Left lung (tissue), 4 donors: ENCODE measurements at regions not wholly inside any gene's neighbourhood (a gene's known extent, or its start where the extent isn't known, plus 50 kb on each side); places are given as distances from the start of the nearest gene placed in this dataset.
"Not testable (repeated sequence)": the region's sequence is repeated elsewhere in the genome, so short reads cannot be mapped to it uniquely, and the experiment has no call there.

Source experiments
- ATAC-seq: fragments of 200-7000 bp; cut with Tn5 transposase; one replicate; pipeline ENCODE4 v1.9.1; 2020; ENCODE audit warnings: moderate library complexity
- DNase-seq, 4 donors: peaks; one replicate each; pipeline ENCODE4 v3.0.0-alpha.2; 2013 to 2020
- H3K27ac ChIP-seq, 2 donors: fragments of 200-600 bp; sonication (generic) in 1 of 2; one replicate each; pipeline versions ENCODE4 v1.5.0 to v1.8.0; 2020 to 2021
- H3K27me3 ChIP-seq, 2 donors: fragments of 200-600 bp; sonication (generic) in 1 of 2; one replicate each; pipeline versions ENCODE4 v1.5.0 to v1.8.0; 2020 to 2021
- H3K36me3 ChIP-seq, 2 donors: fragments of 200-600 bp; sonication (generic) in 1 of 2; one replicate each; pipeline versions ENCODE4 v1.5.0 to v1.8.0; 2020 to 2021
- H3K4me1 ChIP-seq, 2 donors: fragments of 200-600 bp; one replicate each; pipeline ENCODE4 v1.8.0; 2021
- H3K4me3 ChIP-seq, 2 donors: fragments of 200-600 bp; sonication (generic) in 1 of 2; one replicate each; pipeline versions ENCODE4 v1.5.0 to v1.8.0; 2020 to 2021; ENCODE audit warnings: mild to moderate bottlenecking in 1 of 2
- H3K9me3 ChIP-seq, 2 donors: fragments of 200-600 bp; sonication (generic) in 1 of 2; one replicate each; pipeline versions ENCODE4 v1.5.0 to v1.8.0; 2020 to 2021
- intact Hi-C, 2 donors: fragments of 100-400 bp; cut with DNase I; formaldehyde crosslinking; loops; one replicate each; pipeline versions ENCODE4 v1.11.2 to v1.14.2; 2022
- TF ChIP-seq, protein P1 (sequence below), 2 donors: fragments of 200-600 bp; sonication (generic) in 1 of 2; IDR thresholded peaks; one replicate each; pipeline versions ENCODE4 v1.5.0 to v1.8.0; 2021; ENCODE audit warnings: antibody characterized with exemption in 2 of 2
- donor health status: DM: no; HTN: yes; CAD: no.
- donor health status: DM: no; HTN: no; CAD: no.

DNA sequence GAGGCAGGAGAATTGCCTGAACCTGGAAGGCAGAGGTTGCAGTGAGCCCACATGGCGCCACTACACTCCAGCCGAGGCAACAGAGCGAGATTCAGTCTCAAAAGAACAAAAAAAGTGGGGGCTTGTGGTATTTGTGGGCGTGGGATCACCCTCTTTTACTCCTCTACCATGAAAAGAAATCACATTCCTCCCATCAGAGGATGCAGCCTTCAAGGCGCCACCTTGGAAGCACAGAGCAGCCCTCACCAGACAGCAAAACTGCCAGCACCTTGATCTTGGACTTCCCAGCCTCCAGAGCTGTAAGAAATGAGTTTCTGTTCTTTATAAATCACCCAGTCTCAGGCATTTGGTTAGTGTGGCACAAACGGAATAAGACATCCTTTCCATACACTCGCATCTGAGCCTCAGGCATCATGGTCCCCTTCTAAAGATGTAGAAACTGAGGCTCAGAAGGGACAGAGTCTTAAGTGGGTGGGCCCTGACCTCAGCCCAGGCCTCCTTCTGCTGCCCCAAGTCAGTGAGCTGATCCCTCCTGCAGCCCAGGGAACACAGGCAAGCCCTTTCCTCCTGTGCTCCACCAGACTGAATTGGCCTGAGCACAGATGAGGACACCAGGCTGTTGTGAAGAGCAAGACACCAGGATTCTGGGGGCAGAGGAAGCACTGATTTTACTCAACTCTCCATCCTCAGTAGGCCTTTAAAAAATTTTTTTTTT lies 201.7 kb upstream of the LINGO1 start:
- no peaks in the 10 kb centered on the region for H3K36me3 ChIP-seq
- ATAC-seq: no peak

DNA sequence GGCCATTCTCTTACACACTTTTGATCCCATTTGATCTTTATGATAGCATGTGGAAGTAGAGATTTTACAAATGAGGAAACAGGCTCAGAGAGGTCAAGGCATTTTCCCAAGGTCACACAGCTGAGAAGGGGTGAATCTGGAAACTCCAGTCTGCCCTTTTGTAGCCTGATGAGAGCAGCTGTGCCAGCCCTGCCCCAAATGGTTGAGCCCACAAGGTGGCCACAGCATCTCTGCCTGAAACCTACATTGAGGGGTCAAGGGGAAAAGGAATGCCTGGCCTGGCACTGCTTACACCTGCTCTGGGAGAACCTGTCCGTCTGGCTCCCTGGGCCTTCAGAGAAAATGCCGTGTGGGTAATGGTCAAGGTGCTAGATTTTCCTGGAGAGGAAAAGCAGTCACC lies 200.2 kb upstream of the LINGO1 start:
- Histone ChIP-seq H3K36me3 (no peaks in the 10 kb centered on the region), H3K4me3 (no peak overlapping the region), H3K27me3 (peaks cover 0 to 23% of the 10 kb centered on the region in 2 donors), H3K4me1 (no peaks in the 10 kb centered on the region), H3K27ac (no peak overlapping the region), H3K9me3 (no peaks in the 10 kb centered on the region)
- DNase-seq: no peak
- TF ChIP-seq, protein P1, sequence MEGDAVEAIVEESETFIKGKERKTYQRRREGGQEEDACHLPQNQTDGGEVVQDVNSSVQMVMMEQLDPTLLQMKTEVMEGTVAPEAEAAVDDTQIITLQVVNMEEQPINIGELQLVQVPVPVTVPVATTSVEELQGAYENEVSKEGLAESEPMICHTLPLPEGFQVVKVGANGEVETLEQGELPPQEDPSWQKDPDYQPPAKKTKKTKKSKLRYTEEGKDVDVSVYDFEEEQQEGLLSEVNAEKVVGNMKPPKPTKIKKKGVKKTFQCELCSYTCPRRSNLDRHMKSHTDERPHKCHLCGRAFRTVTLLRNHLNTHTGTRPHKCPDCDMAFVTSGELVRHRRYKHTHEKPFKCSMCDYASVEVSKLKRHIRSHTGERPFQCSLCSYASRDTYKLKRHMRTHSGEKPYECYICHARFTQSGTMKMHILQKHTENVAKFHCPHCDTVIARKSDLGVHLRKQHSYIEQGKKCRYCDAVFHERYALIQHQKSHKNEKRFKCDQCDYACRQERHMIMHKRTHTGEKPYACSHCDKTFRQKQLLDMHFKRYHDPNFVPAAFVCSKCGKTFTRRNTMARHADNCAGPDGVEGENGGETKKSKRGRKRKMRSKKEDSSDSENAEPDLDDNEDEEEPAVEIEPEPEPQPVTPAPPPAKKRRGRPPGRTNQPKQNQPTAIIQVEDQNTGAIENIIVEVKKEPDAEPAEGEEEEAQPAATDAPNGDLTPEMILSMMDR (IDR thresholded peaks at IDR 0.05): no peak
- intact Hi-C loops: no loop called here
- ATAC-seq: no peak

More for the DNA sequence above, 201.7 kb upstream of the LINGO1 start:
- DNase-seq: peak in 1 of 4 donors; percentile 14
- Histone ChIP-seq H3K9me3 (no peaks in the 10 kb centered on the region), H3K27ac (no peak overlapping the region), H3K4me3 (no peak overlapping the region), H3K4me1 (no peaks in the 10 kb centered on the region), H3K27me3 (peaks cover 0 to 32% of the 10 kb centered on the region in 2 donors)
- TF ChIP-seq, protein P1 (IDR thresholded peaks at IDR 0.05): no peak
- intact Hi-C loops: no loop called here

DNA sequence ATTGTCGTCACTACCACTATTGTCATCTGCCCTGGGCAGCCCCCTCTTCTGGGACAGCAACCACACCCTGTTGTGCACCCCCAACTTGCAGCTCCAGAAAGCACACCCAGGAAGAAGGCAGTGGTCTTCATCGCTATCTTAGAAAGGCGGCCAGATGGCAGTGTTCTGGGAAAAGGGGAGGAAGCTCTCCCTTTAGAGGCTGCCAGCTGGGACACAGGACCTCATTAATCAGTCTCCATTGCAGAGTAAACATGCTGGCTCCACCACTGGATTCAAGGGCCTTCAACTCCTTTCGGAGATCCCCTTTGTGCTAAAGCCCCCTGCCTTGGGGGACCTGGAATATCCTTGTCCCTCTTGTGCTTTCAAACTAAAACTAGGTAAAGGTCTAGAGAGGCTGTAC lies 199.3 kb upstream of the LINGO1 start:
- H3K4me1 ChIP-seq: no peaks in the 10 kb centered on the region
- no peaks in the 10 kb centered on the region for H3K9me3 ChIP-seq
- ATAC-seq (no peak), DNase-seq (peak in 2 of 4 donors; percentile 25 to 43)
- no peaks in the 10 kb centered on the region for H3K36me3 ChIP-seq
- TF ChIP-seq, protein P1 (IDR thresholded peaks at IDR 0.05): no peak
- intact Hi-C loops: no loop called here
- peaks cover 0 to 17% of the 10 kb centered on the region in 2 donors for H3K27me3 ChIP-seq
- H3K27ac ChIP-seq: no peak overlapping the region
- no peak overlapping the region for H3K4me3 ChIP-seq

DNA sequence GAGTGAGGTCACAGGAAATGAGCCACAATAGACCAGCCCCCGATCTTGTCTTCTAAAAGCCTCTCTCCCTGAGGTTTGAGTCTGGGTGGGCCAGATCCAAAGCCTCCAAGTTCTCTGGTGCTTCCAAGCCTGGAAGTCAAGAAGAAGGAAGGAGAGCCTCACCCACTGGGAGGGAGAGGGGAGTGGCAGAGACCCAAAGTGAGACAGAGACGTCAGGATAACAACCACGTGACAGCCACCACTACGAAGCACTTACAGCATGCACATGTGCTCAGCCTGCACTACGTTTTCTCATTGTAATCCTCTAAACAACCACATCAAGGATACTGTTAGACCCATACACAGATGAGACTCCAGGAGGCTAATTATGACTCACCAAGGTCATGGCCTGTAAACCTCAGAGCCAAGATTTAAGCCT lies 197.3 kb upstream of the LINGO1 start:
- Histone ChIP-seq H3K36me3 (no peaks in the 10 kb centered on the region), H3K4me1 (no peaks in the 10 kb centered on the region), H3K4me3 (no peak overlapping the region), H3K9me3 (no peaks in the 10 kb centered on the region), H3K27ac (no peak overlapping the region), H3K27me3 (peaks cover 0 to under 1% of the 10 kb centered on the region in 2 donors)
- no peak for DNase-seq
- peak; percentile 18 for ATAC-seq
- TF ChIP-seq, protein P1 (IDR thresholded peaks at IDR 0.05): no peak
- intact Hi-C loops: no loop called here

DNA sequence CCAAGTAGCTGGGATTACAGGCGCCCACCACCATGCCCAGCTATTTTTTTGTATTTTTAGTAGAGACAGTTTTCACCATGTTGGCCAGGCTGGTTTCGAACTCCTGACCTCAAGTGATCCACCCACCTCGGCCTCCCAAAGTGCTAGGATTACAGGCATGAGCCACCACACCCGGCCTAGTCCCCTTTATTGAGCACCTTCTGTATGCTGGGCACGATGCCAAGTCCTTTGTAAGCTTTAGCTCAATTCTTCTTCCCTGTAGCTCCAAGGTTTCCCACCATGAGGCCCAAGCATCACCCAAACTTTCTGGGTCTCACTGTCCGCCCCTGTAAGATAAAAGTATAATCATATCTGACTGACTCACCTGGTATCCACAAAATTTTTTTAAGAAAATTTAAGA lies 196.6 kb upstream of the LINGO1 start:
- DNase-seq, intact Hi-C loops, H3K4me1 ChIP-seq, H3K36me3 ChIP-seq, H3K4me3 ChIP-seq, H3K9me3 ChIP-seq, H3K27me3 ChIP-seq, ATAC-seq, H3K27ac ChIP-seq: not testable (repeated sequence)

DNA sequence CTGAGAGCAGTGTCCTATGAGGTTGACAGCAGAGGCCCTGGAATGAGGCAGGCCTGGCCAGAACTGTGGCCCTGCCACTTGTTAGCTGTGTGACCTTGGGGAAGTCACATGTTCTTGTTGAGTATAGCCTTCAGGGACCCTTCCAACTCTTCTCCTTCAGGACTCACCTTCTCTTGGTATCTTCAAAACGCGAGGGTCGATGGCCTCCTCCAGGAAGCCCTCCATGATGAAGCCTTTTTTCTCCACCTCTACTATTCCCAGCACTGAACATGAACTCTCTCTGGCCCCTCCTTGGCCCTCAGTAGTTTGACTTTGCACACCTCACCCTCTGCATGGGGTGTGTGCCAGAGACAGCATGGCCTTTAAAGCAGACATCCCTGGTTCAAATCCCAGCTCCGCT lies 195.1 kb upstream of the LINGO1 start:
- H3K27ac ChIP-seq: no peak overlapping the region
- no peaks in the 10 kb centered on the region for H3K9me3 ChIP-seq
- intact Hi-C loops: no loop called here
- no peaks in the 10 kb centered on the region for H3K36me3 ChIP-seq
- no peak overlapping the region for H3K4me3 ChIP-seq
- no peaks in the 10 kb centered on the region for H3K4me1 ChIP-seq
- ATAC-seq: no peak
- TF ChIP-seq, protein P1 (IDR thresholded peaks at IDR 0.05): no peak
- no peak for DNase-seq
- H3K27me3 ChIP-seq: peaks cover 0 to 1% of the 10 kb centered on the region in 2 donors
